ENCODE measurements at regions not wholly inside any gene's neighbourhood (a gene's known extent, or its start where the extent isn't known, plus 50 kb on each side); places are given as distances from the start of the nearest gene placed in this dataset.

GRCh38 chr12:74322792-74323191 lies 214.8 kb upstream of the ATXN7L3B start:
- Histone ChIP-seq H3K4me1 (ENCODE audit: control insufficient read depth, insufficient read depth, low read length) (no peaks in the 10 kb centered on the region), H3K4me3 (ENCODE audit: low read length) (no peak overlapping the region), H3K27me3 (replicated peaks; ENCODE audit: control insufficient read depth, insufficient read depth, low read length) (no peaks in the 10 kb centered on the region), H3K9ac (ENCODE audit: low read length) (no peak overlapping the region), H3K36me3 (ENCODE audit: control insufficient read depth, insufficient read depth, low read length, severe bottlenecking) (no peaks in the 10 kb centered on the region), H3K9me3 (ENCODE audit: control insufficient read depth, low read length) (no peaks in the 10 kb centered on the region)
- DNase-seq (ENCODE audit: low read depth), result no peak

GRCh38 chr12:74328623-74329022 lies 209.0 kb upstream of the ATXN7L3B start:
- DNase-seq (ENCODE audit: low read depth), result no peak
- Histone ChIP-seq H3K9me3 (ENCODE audit: control insufficient read depth, low read length) (no peaks in the 10 kb centered on the region), H3K4me3 (ENCODE audit: low read length) (no peak overlapping the region), H3K27me3 (replicated peaks; ENCODE audit: control insufficient read depth, insufficient read depth, low read length) (no peaks in the 10 kb centered on the region), H3K36me3 (ENCODE audit: control insufficient read depth, insufficient read depth, low read length, severe bottlenecking) (no peaks in the 10 kb centered on the region), H3K9ac (ENCODE audit: low read length) (no peak overlapping the region), H3K4me1 (ENCODE audit: control insufficient read depth, insufficient read depth, low read length) (no peaks in the 10 kb centered on the region)

GRCh38 chr12:74334780-74335179 lies 202.9 kb upstream of the ATXN7L3B start:
- peak; percentile 37 for DNase-seq (ENCODE audit: low read depth)
- Histone ChIP-seq H3K27me3 (replicated peaks; ENCODE audit: control insufficient read depth, insufficient read depth, low read length) (no peaks in the 10 kb centered on the region), H3K4me1 (ENCODE audit: control insufficient read depth, insufficient read depth, low read length) (peaks cover 3% of the 10 kb centered on the region), H3K36me3 (ENCODE audit: control insufficient read depth, insufficient read depth, low read length, severe bottlenecking) (no peaks in the 10 kb centered on the region), H3K4me3 (ENCODE audit: low read length) (no peak overlapping the region), H3K9me3 (ENCODE audit: control insufficient read depth, low read length) (no peaks in the 10 kb centered on the region), H3K9ac (ENCODE audit: low read length) (no peak overlapping the region)

- Histone ChIP-seq H3K9me3 (ENCODE audit: control insufficient read depth, low read length) (no peaks in the 10 kb centered on the region), H3K27me3 (replicated peaks; ENCODE audit: control insufficient read depth, insufficient read depth, low read length) (no peaks in the 10 kb centered on the region), H3K4me1 (ENCODE audit: control insufficient read depth, insufficient read depth, low read length) (peaks cover 3% of the 10 kb centered on the region), H3K36me3 (ENCODE audit: control insufficient read depth, insufficient read depth, low read length, severe bottlenecking) (no peaks in the 10 kb centered on the region), H3K4me3 (ENCODE audit: low read length) (no peak overlapping the region), H3K9ac (ENCODE audit: low read length) (no peak overlapping the region)
- DNase-seq (ENCODE audit: low read depth), result peak; percentile 62
These were observed 199.7 kb upstream of the ATXN7L3B start for GRCh38 chr12:74337951-74338350.

GRCh38 chr12:74339211-74339610 lies 198.4 kb upstream of the ATXN7L3B start:
- no peak overlapping the region for H3K9ac ChIP-seq (ENCODE audit: low read length)
- no peak for DNase-seq (ENCODE audit: low read depth)
- no peak overlapping the region for H3K4me3 ChIP-seq (ENCODE audit: low read length)

DNA sequence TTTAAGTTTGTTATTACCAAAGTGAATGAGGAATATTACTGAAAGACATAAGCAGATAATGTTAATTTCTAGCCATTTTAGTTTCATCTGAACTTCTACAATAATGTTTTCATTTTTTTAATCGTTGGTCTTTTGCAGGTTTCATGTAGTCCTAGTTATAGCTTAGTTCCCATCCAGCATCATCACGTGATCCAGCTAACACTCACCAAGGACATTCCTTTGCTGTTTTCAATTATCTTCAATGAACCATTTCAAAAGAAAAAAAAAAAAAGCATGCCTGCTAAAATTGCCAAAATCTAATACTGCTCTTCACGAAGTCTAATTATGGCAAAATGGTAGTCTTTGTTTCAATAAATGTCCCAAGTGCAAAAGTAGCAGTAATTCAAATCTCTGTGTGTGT lies 187.7 kb upstream of the ATXN7L3B start:
- H3K4me3 ChIP-seq (ENCODE audit: low read length), result no peak overlapping the region
- no peak overlapping the region for H3K9ac ChIP-seq (ENCODE audit: low read length)
- no peaks in the 10 kb centered on the region for H3K36me3 ChIP-seq (ENCODE audit: control insufficient read depth, insufficient read depth, low read length, severe bottlenecking)
- DNase-seq (ENCODE audit: low read depth), result peak; percentile 78
- H3K4me1 ChIP-seq (ENCODE audit: control insufficient read depth, insufficient read depth, low read length), result no peaks in the 10 kb centered on the region
- no peaks in the 10 kb centered on the region for H3K9me3 ChIP-seq (ENCODE audit: control insufficient read depth, low read length)
- H3K27me3 ChIP-seq (replicated peaks; ENCODE audit: control insufficient read depth, insufficient read depth, low read length), result no peaks in the 10 kb centered on the region

More at GRCh38 chr12:74339211-74339610, 198.4 kb upstream of the ATXN7L3B start:
- Histone ChIP-seq H3K27me3 (replicated peaks; ENCODE audit: control insufficient read depth, insufficient read depth, low read length) (no peaks in the 10 kb centered on the region), H3K9me3 (ENCODE audit: control insufficient read depth, low read length) (no peaks in the 10 kb centered on the region), H3K36me3 (ENCODE audit: control insufficient read depth, insufficient read depth, low read length, severe bottlenecking) (no peaks in the 10 kb centered on the region), H3K4me1 (ENCODE audit: control insufficient read depth, insufficient read depth, low read length) (peaks cover 3% of the 10 kb centered on the region)

DNA sequence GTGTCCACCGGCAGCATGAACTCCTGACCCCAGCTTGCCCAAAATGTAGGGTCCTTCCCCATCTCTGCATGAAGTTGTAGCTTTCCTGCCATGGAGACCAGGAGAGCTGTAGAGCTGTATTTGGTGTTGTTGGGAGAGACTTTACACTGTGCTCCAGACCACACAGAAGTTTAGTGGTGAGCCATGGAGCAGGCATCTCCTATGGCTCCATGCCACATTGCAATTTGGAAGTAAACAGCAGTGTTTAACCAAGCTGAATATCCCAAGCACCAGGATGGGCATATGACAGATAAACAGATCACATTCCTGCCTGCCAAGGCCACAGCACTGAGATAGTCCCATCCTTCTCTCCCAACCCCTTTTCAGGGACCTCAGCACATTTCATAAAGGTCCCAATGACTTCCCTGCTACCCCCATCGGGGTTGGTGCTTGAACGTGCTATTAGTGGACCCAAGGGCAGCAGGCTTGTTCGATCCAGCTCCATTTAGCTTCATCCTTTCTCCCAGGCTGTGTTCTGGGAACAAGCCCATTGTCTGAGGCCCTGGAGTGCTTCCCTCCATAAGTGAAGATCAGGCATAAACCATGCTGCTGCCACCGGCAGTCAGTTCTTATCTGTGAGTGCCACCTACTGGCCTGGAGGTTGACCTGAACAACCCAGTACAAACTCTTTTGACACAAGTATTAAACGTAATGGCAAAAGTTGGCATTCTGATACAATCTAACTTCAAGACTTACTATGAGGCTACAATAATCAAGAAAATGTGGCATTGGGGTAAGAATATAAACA lies 172.3 kb upstream of the ATXN7L3B start:
- H3K9me3 ChIP-seq (ENCODE audit: control insufficient read depth, low read length), result no peaks in the 10 kb centered on the region
- no peaks in the 10 kb centered on the region for H3K36me3 ChIP-seq (ENCODE audit: control insufficient read depth, insufficient read depth, low read length, severe bottlenecking)
- peaks cover 6% of the 10 kb centered on the region for H3K4me1 ChIP-seq (ENCODE audit: control insufficient read depth, insufficient read depth, low read length)
- H3K4me3 ChIP-seq (ENCODE audit: low read length), result no peak overlapping the region
- DNase-seq (ENCODE audit: low read depth), result peak; percentile 59
- H3K9ac ChIP-seq (ENCODE audit: low read length), result no peak overlapping the region
- no peaks in the 10 kb centered on the region for H3K27me3 ChIP-seq (replicated peaks; ENCODE audit: control insufficient read depth, insufficient read depth, low read length)

- Histone ChIP-seq H3K4me1 (ENCODE audit: control insufficient read depth, insufficient read depth, low read length) (peaks cover 10% of the 10 kb centered on the region), H3K27me3 (replicated peaks; ENCODE audit: control insufficient read depth, insufficient read depth, low read length) (no peaks in the 10 kb centered on the region)
- DNase-seq (ENCODE audit: low read depth), result no peak
These were observed 166.9 kb upstream of the ATXN7L3B start for GRCh38 chr12:74370608-74371216.

GRCh38 chr12:74379114-74379513 lies 158.5 kb upstream of the ATXN7L3B start:
- H3K9ac ChIP-seq (ENCODE audit: low read length), result no peak overlapping the region

More at GRCh38 chr12:74370608-74371216, 166.9 kb upstream of the ATXN7L3B start:
- Histone ChIP-seq H3K4me3 (ENCODE audit: low read length) (no peak overlapping the region), H3K9ac (ENCODE audit: low read length) (no peak overlapping the region), H3K9me3 (ENCODE audit: control insufficient read depth, low read length) (peaks cover 3% of the 10 kb centered on the region), H3K36me3 (ENCODE audit: control insufficient read depth, insufficient read depth, low read length, severe bottlenecking) (no peaks in the 10 kb centered on the region)

GRCh38 chr12:74381958-74382357 lies 155.7 kb upstream of the ATXN7L3B start:
- Histone ChIP-seq H3K36me3 (ENCODE audit: control insufficient read depth, insufficient read depth, low read length, severe bottlenecking) (no peaks in the 10 kb centered on the region), H3K27me3 (replicated peaks; ENCODE audit: control insufficient read depth, insufficient read depth, low read length) (no peaks in the 10 kb centered on the region), H3K4me1 (ENCODE audit: control insufficient read depth, insufficient read depth, low read length) (no peaks in the 10 kb centered on the region), H3K9ac (ENCODE audit: low read length) (no peak overlapping the region), H3K9me3 (ENCODE audit: control insufficient read depth, low read length) (no peaks in the 10 kb centered on the region), H3K4me3 (ENCODE audit: low read length) (no peak overlapping the region)
- peak; percentile 3 for DNase-seq (ENCODE audit: low read depth)

More at GRCh38 chr12:74379114-74379513, 158.5 kb upstream of the ATXN7L3B start:
- Histone ChIP-seq H3K4me1 (ENCODE audit: control insufficient read depth, insufficient read depth, low read length) (no peaks in the 10 kb centered on the region), H3K4me3 (ENCODE audit: low read length) (no peak overlapping the region), H3K9me3 (ENCODE audit: control insufficient read depth, low read length) (peaks cover 3% of the 10 kb centered on the region), H3K27me3 (replicated peaks; ENCODE audit: control insufficient read depth, insufficient read depth, low read length) (no peaks in the 10 kb centered on the region), H3K36me3 (ENCODE audit: control insufficient read depth, insufficient read depth, low read length, severe bottlenecking) (no peaks in the 10 kb centered on the region)
- DNase-seq (ENCODE audit: low read depth), result no peak

GRCh38 chr12:74382983-74383382 lies 154.7 kb upstream of the ATXN7L3B start:
- no peak for DNase-seq (ENCODE audit: low read depth)
- Histone ChIP-seq H3K36me3 (ENCODE audit: control insufficient read depth, insufficient read depth, low read length, severe bottlenecking) (no peaks in the 10 kb centered on the region), H3K9me3 (ENCODE audit: control insufficient read depth, low read length) (no peaks in the 10 kb centered on the region), H3K4me3 (ENCODE audit: low read length) (no peak overlapping the region), H3K9ac (ENCODE audit: low read length) (no peak overlapping the region), H3K27me3 (replicated peaks; ENCODE audit: control insufficient read depth, insufficient read depth, low read length) (no peaks in the 10 kb centered on the region), H3K4me1 (ENCODE audit: control insufficient read depth, insufficient read depth, low read length) (no peaks in the 10 kb centered on the region)

Measured in adipocyte (in vitro differentiated cells).